CD4-positive, alpha-beta memory T cell (primary cell): ENCODE measurements at regions not wholly inside any gene's neighbourhood (a gene's known extent, or its start where the extent isn't known, plus 50 kb on each side); places are given as distances from the start of the nearest gene placed in this dataset.

ENCODE experiments used
- CTCF ChIA-PET: fragments of 350-600 bp; sonication (Branson Sonifier 250); formaldehyde crosslinking; loops from one replicate; lab custom pipeline; 2021; ENCODE audit warnings: inconsistent platforms; ENCODE audit not compliant: partially characterized antibody; lab: Charles Lee
- POLR2A ChIA-PET: fragments of 350-600 bp; sonication (Branson Sonifier 250); formaldehyde crosslinking; loops from one replicate; lab custom pipeline; 2021; ENCODE audit not compliant: partially characterized antibody; lab: Charles Lee
- DNase-seq, 5 donors: peaks; one replicate each; pipeline versions ENCODE4 v3.0.0 to v3.0.0-alpha.2; 2020 to 2022; ENCODE audit warnings: mixed read lengths in 1 of 5
- H3K27ac ChIP-seq: one replicate; pipeline ENCODE4 v1.7.0; 2013; ENCODE audit warnings: low read depth, low read length
- H3K27me3 ChIP-seq: 2 replicates; pipeline ENCODE4 v1.7.0; 2013; ENCODE audit warnings: mild to moderate bottlenecking, low read length, moderate library complexity; ENCODE audit not compliant: insufficient read depth
- H3K36me3 ChIP-seq: 2 replicates; pipeline ENCODE4 v1.7.0; 2013; ENCODE audit warnings: mild to moderate bottlenecking, low read length, moderate library complexity; ENCODE audit not compliant: insufficient read depth
- H3K4me1 ChIP-seq: 2 replicates; pipeline ENCODE4 v1.7.0; 2013; ENCODE audit warnings: mild to moderate bottlenecking, low read length, moderate library complexity; ENCODE audit not compliant: insufficient read depth
- H3K4me3 ChIP-seq, 2 donors: one replicate each; pipeline ENCODE4 v1.7.0; 2013; ENCODE audit warnings: low read length in 2 of 2, mild to moderate bottlenecking in 1 of 2
- H3K9me3 ChIP-seq, 2 donors: one replicate each; pipeline ENCODE4 v1.7.0; 2013; ENCODE audit warnings: low read length in 2 of 2, control low read depth in 1 of 2; ENCODE audit not compliant: control insufficient read depth in 1 of 2
- H3K27ac Mint-ChIP-seq, 7 donors: one replicate each; pipeline ENCODE4 v1.8.0; 2020 to 2021; ENCODE audit warnings: mixed read lengths in 7 of 7, mild to moderate bottlenecking in 6 of 7, inconsistent platforms in 3 of 7, moderate library complexity in 3 of 7
- H3K27me3 Mint-ChIP-seq, 2 donors: one replicate each; pipeline ENCODE4 v1.8.0; 2020 to 2021; ENCODE audit warnings: mixed read lengths in 2 of 2
- H3K36me3 Mint-ChIP-seq, 2 donors: one replicate each; pipeline ENCODE4 v1.8.0; 2020 to 2021; ENCODE audit warnings: mixed read lengths in 2 of 2, inconsistent platforms in 1 of 2, mild to moderate bottlenecking in 1 of 2
- H3K4me1 Mint-ChIP-seq, 4 donors: one replicate each; pipeline ENCODE4 v1.8.0; 2020 to 2021; ENCODE audit warnings: mixed read lengths in 4 of 4, mild to moderate bottlenecking in 1 of 4
- H3K4me3 Mint-ChIP-seq, 8 donors: one replicate each; pipeline ENCODE4 v1.8.0; 2020 to 2021; ENCODE audit warnings: mixed read lengths in 8 of 8, mild to moderate bottlenecking in 7 of 8, moderate library complexity in 6 of 8, inconsistent platforms in 3 of 8
- H3K9me3 Mint-ChIP-seq, 8 donors: one replicate each; pipeline ENCODE4 v1.8.0; 2020 to 2021; ENCODE audit warnings: mixed read lengths in 8 of 8, mild to moderate bottlenecking in 5 of 8, inconsistent platforms in 3 of 8, moderate library complexity in 1 of 8
- intact Hi-C: fragments of 100-400 bp; cut with micrococcal nuclease; formaldehyde crosslinking; loops from one replicate; pipeline ENCODE4 v1.15.1; 2023

DNA sequence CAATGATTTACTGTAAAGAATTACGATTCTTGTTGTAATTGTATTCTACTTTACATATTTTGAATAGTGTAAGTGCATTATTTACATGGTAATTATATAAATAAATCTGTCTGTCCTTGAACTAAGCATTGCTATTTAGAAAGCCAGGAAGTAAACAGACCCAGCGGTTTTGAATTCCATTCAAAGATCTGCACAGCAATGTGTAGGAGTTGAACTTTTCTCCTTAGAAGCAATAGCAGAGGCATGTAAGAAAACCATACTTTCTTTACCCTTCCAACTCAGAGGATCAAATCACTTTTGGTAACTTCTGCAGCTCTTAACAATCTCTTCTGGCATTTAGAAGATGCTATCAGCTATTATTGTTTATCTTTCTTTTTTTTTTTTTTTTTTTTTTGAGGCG, 109.2 kb upstream of the VRK2 start:
- ChIA-PET CTCF (no interaction called here), POLR2A (no interaction called here)
- H3K9me3 Mint-ChIP-seq: peaks cover 3 to 47% (median 39%) of the 10 kb centered on the region in 8 donors
- H3K27me3 Mint-ChIP-seq: peaks cover 2 to 4% of the 10 kb centered on the region in 2 donors
- DNase-seq: no peak
- Histone ChIP-seq H3K27ac (no peak overlapping the region), H3K27me3 (no peaks in the 10 kb centered on the region), H3K36me3 (no peaks in the 10 kb centered on the region), H3K4me1 (no peaks in the 10 kb centered on the region), H3K9me3 (peaks cover 0 to 9% of the 10 kb centered on the region in 2 donors), H3K4me3 (no peak overlapping the region)
- no peak overlapping the region for H3K4me3 Mint-ChIP-seq
- peaks cover 0 to 1% (median 0%) of the 10 kb centered on the region in 4 donors for H3K4me1 Mint-ChIP-seq
- H3K27ac Mint-ChIP-seq: no peak overlapping the region
- peaks cover 5 to 14% of the 10 kb centered on the region in 2 donors for H3K36me3 Mint-ChIP-seq
- intact Hi-C loops: no loop called here

DNA sequence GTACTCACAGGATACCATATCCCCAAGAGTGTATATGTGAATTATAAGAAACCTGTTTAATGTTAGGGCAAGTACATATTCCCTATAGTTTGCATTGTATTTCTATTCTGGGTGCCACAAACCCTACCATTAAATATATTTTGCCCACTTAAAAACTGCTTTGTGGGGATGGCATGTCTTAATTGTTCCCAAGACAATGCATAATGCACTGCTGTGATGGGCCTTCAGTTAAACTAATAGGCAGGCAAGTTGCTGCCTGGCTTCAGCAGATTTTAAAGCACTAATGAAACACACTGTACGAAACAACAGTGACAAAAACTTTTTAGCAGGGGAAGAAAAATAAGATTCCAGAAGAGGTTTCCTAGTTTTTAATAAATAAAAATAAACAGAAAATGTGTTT, 104.8 kb upstream of the VRK2 start:
- H3K9me3 Mint-ChIP-seq: peaks cover under 1 to 7% (median 4%) of the 10 kb centered on the region in 8 donors
- no peaks in the 10 kb centered on the region for H3K9me3 ChIP-seq
- POLR2A ChIA-PET: no interaction called here
- H3K27ac ChIP-seq: no peak overlapping the region
- no peak overlapping the region for H3K4me3 ChIP-seq
- H3K36me3 ChIP-seq: no peaks in the 10 kb centered on the region
- H3K36me3 Mint-ChIP-seq: peaks cover 0 to 4% of the 10 kb centered on the region in 2 donors
- intact Hi-C loops: no loop called here
- no peak for DNase-seq
- no peak overlapping the region for H3K4me3 Mint-ChIP-seq
- no peaks in the 10 kb centered on the region for H3K4me1 Mint-ChIP-seq
- no peaks in the 10 kb centered on the region for H3K4me1 ChIP-seq
- no peak overlapping the region for H3K27ac Mint-ChIP-seq
- no peaks in the 10 kb centered on the region for H3K27me3 ChIP-seq
- peaks cover 2% of the 10 kb centered on the region in 2 donors for H3K27me3 Mint-ChIP-seq
- CTCF ChIA-PET: no interaction called here

DNA sequence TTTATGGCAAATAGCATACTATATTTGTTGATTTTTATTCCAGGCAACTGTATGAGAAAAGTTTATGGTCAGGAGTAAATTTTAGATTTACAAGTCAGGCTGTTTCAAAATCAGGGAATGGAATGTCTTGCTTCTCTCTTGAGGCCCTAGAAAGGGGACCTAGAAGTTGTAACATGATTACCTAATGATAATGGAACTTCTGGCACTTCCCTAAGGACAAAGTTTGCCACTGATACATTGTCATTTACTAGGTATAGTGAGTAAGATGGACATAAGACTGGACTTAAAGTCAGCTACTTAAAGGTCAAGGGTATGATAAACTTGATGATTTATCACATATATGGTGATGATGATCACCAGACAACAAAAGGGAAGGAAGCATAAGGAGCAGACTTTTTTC, 103.3 kb upstream of the VRK2 start:
- Histone ChIP-seq H3K9me3 (no peaks in the 10 kb centered on the region), H3K4me1 (no peaks in the 10 kb centered on the region), H3K27me3 (no peaks in the 10 kb centered on the region), H3K36me3 (no peaks in the 10 kb centered on the region), H3K4me3 (no peak overlapping the region), H3K27ac (no peak overlapping the region)
- no peak overlapping the region for H3K4me3 Mint-ChIP-seq
- intact Hi-C loops: no loop called here
- H3K27me3 Mint-ChIP-seq: peaks cover 2% of the 10 kb centered on the region in 2 donors
- H3K9me3 Mint-ChIP-seq: peaks cover 0 to 5% (median 3%) of the 10 kb centered on the region in 8 donors
- H3K36me3 Mint-ChIP-seq: peaks cover 0 to 3% of the 10 kb centered on the region in 2 donors
- ChIA-PET CTCF (no interaction called here), POLR2A (no interaction called here)
- H3K4me1 Mint-ChIP-seq: no peaks in the 10 kb centered on the region
- DNase-seq: no peak
- no peak overlapping the region for H3K27ac Mint-ChIP-seq

DNA sequence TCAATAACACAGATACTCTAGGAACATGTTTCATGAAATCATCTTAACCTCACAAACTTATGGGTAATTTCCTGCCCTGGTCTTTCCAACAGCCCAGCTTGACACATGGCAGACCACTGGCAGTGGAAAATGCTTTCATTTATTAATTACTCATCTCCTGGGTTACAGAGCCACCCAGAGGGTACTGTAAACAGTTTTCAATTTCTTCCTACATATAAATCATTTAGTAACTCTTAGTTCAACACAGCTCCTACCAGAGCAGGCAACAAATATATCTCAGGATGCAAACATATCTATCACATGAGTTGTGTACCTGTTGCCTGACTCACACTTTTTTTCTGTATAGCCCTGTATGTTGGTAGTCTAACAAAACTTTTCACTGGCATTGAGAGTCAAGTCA, 99.2 kb upstream of the VRK2 start:
- Histone ChIP-seq H3K4me1 (no peaks in the 10 kb centered on the region), H3K27ac (no peak overlapping the region), H3K27me3 (no peaks in the 10 kb centered on the region), H3K4me3 (no peak overlapping the region), H3K36me3 (no peaks in the 10 kb centered on the region), H3K9me3 (no peaks in the 10 kb centered on the region)
- Mint-ChIP-seq H3K4me1 (peaks cover 0 to 1% (median 0%) of the 10 kb centered on the region in 4 donors), H3K27ac (no peak overlapping the region), H3K4me3 (no peak overlapping the region), H3K36me3 (peaks cover 0 to 3% of the 10 kb centered on the region in 2 donors), H3K9me3 (peaks cover 0 to 3% (median 0%) of the 10 kb centered on the region in 8 donors), H3K27me3 (no peaks in the 10 kb centered on the region)
- POLR2A ChIA-PET: no interaction called here
- no peak for DNase-seq
- CTCF ChIA-PET: no interaction called here
- intact Hi-C loops: no loop called here

DNA sequence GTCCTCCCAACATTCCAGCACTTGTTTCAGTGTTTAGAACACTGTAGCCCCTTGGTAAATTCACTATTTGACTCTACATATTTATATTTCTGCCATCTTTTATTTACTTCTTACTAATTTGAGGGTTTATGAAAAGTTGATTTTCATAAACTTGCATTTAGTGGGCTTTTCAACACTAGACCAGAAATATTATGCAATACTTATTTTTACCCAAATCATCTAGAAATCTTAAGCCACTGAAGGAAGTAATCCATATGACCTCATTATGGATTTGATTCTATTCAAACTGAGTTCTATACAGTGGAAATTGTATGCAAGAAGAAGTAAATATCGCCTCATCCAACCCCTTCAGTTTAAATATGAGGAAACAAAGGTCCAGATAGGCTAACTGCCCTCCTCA, 92.6 kb upstream of the VRK2 start:
- H3K27me3 ChIP-seq: no peaks in the 10 kb centered on the region
- H3K36me3 Mint-ChIP-seq: peaks cover 0 to 3% of the 10 kb centered on the region in 2 donors
- ChIA-PET POLR2A (no interaction called here), CTCF (no interaction called here)
- H3K4me1 Mint-ChIP-seq: peaks cover 0 to 1% (median 0%) of the 10 kb centered on the region in 4 donors
- H3K9me3 ChIP-seq: no peaks in the 10 kb centered on the region
- no peaks in the 10 kb centered on the region for H3K9me3 Mint-ChIP-seq
- H3K4me1 ChIP-seq: no peaks in the 10 kb centered on the region
- no peak overlapping the region for H3K4me3 Mint-ChIP-seq
- no peak for DNase-seq
- intact Hi-C loops: no loop called here
- no peak overlapping the region for H3K27ac ChIP-seq
- no peaks in the 10 kb centered on the region for H3K27me3 Mint-ChIP-seq
- H3K36me3 ChIP-seq: no peaks in the 10 kb centered on the region
- no peak overlapping the region for H3K4me3 ChIP-seq
- H3K27ac Mint-ChIP-seq: no peak overlapping the region

DNA sequence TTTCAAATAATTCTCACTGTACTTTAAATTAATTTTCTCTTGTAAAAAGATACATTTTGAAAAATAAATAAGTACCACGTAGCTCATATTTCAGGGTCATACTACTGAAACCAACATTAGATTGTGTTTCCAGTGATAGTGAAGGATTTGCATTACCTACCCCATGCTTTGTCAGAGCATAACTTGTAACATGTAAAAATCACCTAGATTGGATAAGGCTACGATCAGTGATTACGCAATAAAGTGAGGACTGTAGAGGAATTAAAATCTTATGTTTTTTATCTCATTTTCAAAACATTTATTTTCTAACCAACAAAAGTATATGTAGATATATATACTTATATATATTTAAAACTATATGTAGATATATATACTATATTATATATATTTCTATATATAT, 89.4 kb upstream of the VRK2 start:
- H3K9me3 Mint-ChIP-seq: no peaks in the 10 kb centered on the region
- no peak for DNase-seq
- Histone ChIP-seq H3K4me3 (no peak overlapping the region), H3K4me1 (no peaks in the 10 kb centered on the region), H3K27ac (no peak overlapping the region), H3K9me3 (no peaks in the 10 kb centered on the region), H3K36me3 (no peaks in the 10 kb centered on the region), H3K27me3 (no peaks in the 10 kb centered on the region)
- no peak overlapping the region for H3K4me3 Mint-ChIP-seq
- no peak overlapping the region for H3K27ac Mint-ChIP-seq
- H3K36me3 Mint-ChIP-seq: no peaks in the 10 kb centered on the region
- ChIA-PET POLR2A (no interaction called here), CTCF (no interaction called here)
- no peaks in the 10 kb centered on the region for H3K4me1 Mint-ChIP-seq
- intact Hi-C loops: no loop called here
- no peaks in the 10 kb centered on the region for H3K27me3 Mint-ChIP-seq

DNA sequence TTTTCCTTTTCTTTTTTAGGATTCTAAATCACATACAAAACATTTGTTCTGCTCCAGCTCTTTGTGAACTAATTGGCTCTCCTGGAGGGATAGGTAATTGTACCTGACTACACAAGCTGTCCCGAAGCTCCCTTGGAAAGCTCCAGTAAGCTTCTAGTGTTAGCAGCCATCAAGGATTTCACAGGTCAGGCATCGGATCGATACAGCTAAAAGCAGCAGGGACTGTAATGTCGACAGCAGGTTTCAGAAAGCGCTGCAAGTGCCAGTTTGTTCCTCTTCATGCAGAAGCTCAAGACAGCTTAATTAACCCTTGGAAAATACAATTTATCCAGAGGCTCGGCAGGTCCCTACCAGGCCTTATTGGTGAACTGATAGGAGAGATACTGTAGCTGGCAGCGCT, 87.2 kb upstream of the VRK2 start:
- no peaks in the 10 kb centered on the region for H3K36me3 Mint-ChIP-seq
- H3K4me3 ChIP-seq: no peak overlapping the region
- H3K9me3 ChIP-seq: no peaks in the 10 kb centered on the region
- H3K27ac ChIP-seq: no peak overlapping the region
- H3K4me3 Mint-ChIP-seq: no peak overlapping the region
- H3K9me3 Mint-ChIP-seq: no peaks in the 10 kb centered on the region
- POLR2A ChIA-PET: no interaction called here
- no peaks in the 10 kb centered on the region for H3K4me1 ChIP-seq
- no peak overlapping the region for H3K27ac Mint-ChIP-seq
- no peak for DNase-seq
- CTCF ChIA-PET: no interaction called here
- H3K27me3 ChIP-seq: no peaks in the 10 kb centered on the region
- H3K36me3 ChIP-seq: no peaks in the 10 kb centered on the region
- H3K27me3 Mint-ChIP-seq: no peaks in the 10 kb centered on the region
- intact Hi-C loops: no loop called here
- H3K4me1 Mint-ChIP-seq: no peaks in the 10 kb centered on the region

DNA sequence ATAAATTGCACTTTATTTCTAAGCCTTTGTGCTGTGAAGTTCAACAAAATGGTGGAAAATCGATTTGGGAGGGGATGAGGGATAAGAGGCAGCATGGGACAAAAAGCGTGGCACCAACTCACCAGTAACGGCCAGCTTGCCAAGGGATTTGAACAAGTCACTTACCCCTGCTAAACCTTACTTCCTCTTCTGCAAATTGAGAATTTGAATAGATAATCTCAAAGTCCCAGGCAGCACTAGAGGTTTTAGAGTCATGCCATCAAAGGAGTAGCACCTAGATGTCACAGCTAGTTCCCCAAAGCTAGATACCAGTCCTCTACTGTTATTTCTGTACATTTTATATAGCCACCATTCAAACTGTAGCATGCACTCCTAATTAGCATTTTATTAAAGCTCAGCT, 83.7 kb upstream of the VRK2 start:
- ChIA-PET POLR2A (no interaction called here), CTCF (no interaction called here)
- no peak overlapping the region for H3K27ac ChIP-seq
- H3K9me3 Mint-ChIP-seq: no peaks in the 10 kb centered on the region
- H3K27me3 ChIP-seq: no peaks in the 10 kb centered on the region
- no peaks in the 10 kb centered on the region for H3K27me3 Mint-ChIP-seq
- intact Hi-C loops: no loop called here
- DNase-seq: no peak
- H3K4me3 Mint-ChIP-seq: no peak overlapping the region
- H3K4me1 Mint-ChIP-seq: no peaks in the 10 kb centered on the region
- H3K36me3 ChIP-seq: no peaks in the 10 kb centered on the region
- no peaks in the 10 kb centered on the region for H3K36me3 Mint-ChIP-seq
- no peak overlapping the region for H3K4me3 ChIP-seq
- H3K4me1 ChIP-seq: no peaks in the 10 kb centered on the region
- no peaks in the 10 kb centered on the region for H3K9me3 ChIP-seq
- no peak overlapping the region for H3K27ac Mint-ChIP-seq
